ENCODE measurements at regions not wholly inside any gene's neighbourhood (a gene's known extent, or its start where the extent isn't known, plus 50 kb on each side); places are given as distances from the start of the nearest gene placed in this dataset.

GRCh38 chr20:47870475-47870874 is 85.2 kb upstream of the SULF2 start:
- TF ChIP-seq POLR2A (IDR thresholded peaks at IDR 0.05) (no peak), CTCF (IDR thresholded peaks at IDR 0.05) (no peak)

Data from body of pancreas (tissue), 4 donors.